WTC11 (cell line): ENCODE measurements at regions not wholly inside any gene's neighbourhood (a gene's known extent, or its start where the extent isn't known, plus 50 kb on each side); places are given as distances from the start of the nearest gene placed in this dataset.

Source experiments
- SP1 ChIP-seq: sonication (generic); formaldehyde crosslinking; conservative IDR thresholded peaks from 2 replicates; pipeline ENCODE4 v1.8.1; 2022; ENCODE audit warnings: missing genetic modification reagents
- TEAD4 ChIP-seq: sonication (generic); formaldehyde crosslinking; IDR thresholded peaks from 2 replicates; pipeline ENCODE4 v1.8.0; 2022; ENCODE audit warnings: mild to moderate bottlenecking, missing genetic modification reagents
- TP53 ChIP-seq: sonication (generic); formaldehyde crosslinking; IDR thresholded peaks from 2 replicates; pipeline ENCODE4 v1.8.1; 2023; ENCODE audit warnings: mild to moderate bottlenecking, missing genetic modification reagents
- TF ChIP-seq, protein P1 (sequence below): fragments of 200-600 bp; IDR thresholded peaks from 2 replicates; pipeline ENCODE4 v1.8.0; 2022; ENCODE audit warnings: antibody characterized with exemption
- TF ChIP-seq, protein P2 (sequence below): sonication (generic); formaldehyde crosslinking; IDR thresholded peaks from 2 replicates; pipeline ENCODE4 v1.8.0; 2023; ENCODE audit warnings: missing genetic modification reagents
- TF ChIP-seq, protein P3 (sequence below): sonication (generic); formaldehyde crosslinking; IDR thresholded peaks from 2 replicates; pipeline ENCODE4 v1.8.1; 2023; ENCODE audit warnings: mild to moderate bottlenecking, missing genetic modification reagents, borderline replicate concordance

DNA sequence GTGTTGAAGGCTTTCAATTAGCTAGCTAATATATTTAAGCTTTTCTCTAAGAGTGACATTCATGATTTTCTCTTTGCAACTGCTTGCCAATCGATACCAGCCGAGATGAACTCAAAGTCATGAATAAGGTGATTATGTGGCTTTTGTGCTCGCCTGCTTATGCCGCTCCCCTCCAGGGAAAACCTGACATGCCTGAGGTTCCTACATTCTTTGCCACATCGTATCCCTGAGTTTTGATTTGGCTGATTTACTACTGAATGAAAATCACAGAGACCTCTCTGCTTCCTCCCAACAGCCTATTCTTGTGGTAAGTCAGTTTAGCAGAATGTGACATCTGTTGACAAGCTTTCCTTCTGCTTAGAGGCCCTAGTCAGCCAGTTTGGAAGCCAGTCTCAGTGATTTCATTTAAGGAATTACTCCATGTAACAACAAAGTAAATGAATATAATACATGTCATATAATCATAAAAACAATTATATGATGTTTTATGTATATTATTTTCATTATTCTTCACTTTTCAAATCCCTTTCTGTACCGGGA lies 513.4 kb downstream of the CSNK1G3 start:
- TF ChIP-seq TP53 (CRISPR knock-in tag) (no peak), TEAD4 (CRISPR knock-in tag) (no peak), SP1 (CRISPR knock-in tag) (no peak)
- TF ChIP-seq, protein P1, sequence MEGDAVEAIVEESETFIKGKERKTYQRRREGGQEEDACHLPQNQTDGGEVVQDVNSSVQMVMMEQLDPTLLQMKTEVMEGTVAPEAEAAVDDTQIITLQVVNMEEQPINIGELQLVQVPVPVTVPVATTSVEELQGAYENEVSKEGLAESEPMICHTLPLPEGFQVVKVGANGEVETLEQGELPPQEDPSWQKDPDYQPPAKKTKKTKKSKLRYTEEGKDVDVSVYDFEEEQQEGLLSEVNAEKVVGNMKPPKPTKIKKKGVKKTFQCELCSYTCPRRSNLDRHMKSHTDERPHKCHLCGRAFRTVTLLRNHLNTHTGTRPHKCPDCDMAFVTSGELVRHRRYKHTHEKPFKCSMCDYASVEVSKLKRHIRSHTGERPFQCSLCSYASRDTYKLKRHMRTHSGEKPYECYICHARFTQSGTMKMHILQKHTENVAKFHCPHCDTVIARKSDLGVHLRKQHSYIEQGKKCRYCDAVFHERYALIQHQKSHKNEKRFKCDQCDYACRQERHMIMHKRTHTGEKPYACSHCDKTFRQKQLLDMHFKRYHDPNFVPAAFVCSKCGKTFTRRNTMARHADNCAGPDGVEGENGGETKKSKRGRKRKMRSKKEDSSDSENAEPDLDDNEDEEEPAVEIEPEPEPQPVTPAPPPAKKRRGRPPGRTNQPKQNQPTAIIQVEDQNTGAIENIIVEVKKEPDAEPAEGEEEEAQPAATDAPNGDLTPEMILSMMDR: no peak
- TF ChIP-seq, protein P2, sequence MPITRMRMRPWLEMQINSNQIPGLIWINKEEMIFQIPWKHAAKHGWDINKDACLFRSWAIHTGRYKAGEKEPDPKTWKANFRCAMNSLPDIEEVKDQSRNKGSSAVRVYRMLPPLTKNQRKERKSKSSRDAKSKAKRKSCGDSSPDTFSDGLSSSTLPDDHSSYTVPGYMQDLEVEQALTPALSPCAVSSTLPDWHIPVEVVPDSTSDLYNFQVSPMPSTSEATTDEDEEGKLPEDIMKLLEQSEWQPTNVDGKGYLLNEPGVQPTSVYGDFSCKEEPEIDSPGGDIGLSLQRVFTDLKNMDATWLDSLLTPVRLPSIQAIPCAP (CRISPR knock-in tag): no peak
- TF ChIP-seq, protein P3, sequence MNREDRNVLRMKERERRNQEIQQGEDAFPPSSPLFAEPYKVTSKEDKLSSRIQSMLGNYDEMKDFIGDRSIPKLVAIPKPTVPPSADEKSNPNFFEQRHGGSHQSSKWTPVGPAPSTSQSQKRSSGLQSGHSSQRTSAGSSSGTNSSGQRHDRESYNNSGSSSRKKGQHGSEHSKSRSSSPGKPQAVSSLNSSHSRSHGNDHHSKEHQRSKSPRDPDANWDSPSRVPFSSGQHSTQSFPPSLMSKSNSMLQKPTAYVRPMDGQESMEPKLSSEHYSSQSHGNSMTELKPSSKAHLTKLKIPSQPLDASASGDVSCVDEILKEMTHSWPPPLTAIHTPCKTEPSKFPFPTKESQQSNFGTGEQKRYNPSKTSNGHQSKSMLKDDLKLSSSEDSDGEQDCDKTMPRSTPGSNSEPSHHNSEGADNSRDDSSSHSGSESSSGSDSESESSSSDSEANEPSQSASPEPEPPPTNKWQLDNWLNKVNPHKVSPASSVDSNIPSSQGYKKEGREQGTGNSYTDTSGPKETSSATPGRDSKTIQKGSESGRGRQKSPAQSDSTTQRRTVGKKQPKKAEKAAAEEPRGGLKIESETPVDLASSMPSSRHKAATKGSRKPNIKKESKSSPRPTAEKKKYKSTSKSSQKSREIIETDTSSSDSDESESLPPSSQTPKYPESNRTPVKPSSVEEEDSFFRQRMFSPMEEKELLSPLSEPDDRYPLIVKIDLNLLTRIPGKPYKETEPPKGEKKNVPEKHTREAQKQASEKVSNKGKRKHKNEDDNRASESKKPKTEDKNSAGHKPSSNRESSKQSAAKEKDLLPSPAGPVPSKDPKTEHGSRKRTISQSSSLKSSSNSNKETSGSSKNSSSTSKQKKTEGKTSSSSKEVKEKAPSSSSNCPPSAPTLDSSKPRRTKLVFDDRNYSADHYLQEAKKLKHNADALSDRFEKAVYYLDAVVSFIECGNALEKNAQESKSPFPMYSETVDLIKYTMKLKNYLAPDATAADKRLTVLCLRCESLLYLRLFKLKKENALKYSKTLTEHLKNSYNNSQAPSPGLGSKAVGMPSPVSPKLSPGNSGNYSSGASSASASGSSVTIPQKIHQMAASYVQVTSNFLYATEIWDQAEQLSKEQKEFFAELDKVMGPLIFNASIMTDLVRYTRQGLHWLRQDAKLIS (CRISPR knock-in tag): no peak
